ENCODE measurements at regions not wholly inside any gene's neighbourhood (a gene's known extent, or its start where the extent isn't known, plus 50 kb on each side); places are given as distances from the start of the nearest gene placed in this dataset.

DNA sequence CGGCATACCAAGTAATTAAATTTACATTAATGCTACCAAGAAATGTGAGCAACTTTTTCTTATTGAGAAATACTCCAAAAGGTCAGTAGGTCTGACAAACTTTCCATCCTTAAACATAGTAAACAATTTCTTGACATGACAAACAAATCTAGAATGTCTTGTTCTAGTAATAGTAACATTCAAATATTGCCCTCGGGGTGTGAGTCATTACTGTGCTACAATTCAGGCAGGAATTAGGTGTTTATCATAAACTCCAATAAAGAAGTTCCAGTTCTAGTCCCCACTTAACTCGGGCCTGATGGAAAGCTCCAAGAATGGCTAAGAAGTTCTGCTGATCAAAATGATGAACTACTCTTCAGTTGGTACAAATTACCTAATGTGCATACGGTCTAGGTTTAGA lies 235.6 kb upstream of the TUSC1 start:
- Histone ChIP-seq H3K9me3 (ENCODE audit: insufficient read depth in 2 of 2, low read depth in 1 of 2, low read length in 1 of 2) (no peaks in the 10 kb centered on the region), H2BK12ac (ENCODE audit: low read depth, low read length) (no peak overlapping the region), H3K4ac (replicated peaks; ENCODE audit: insufficient read length, low read depth, low read length) (no peak overlapping the region), H3K27me3 (replicated peaks in 1 of 4; ENCODE audit: control insufficient read depth in 3 of 4, extremely low read depth in 1 of 4, insufficient read depth in 3 of 4, low read length in 3 of 4) (no peaks in the 10 kb centered on the region), H4K8ac (ENCODE audit: extremely low read depth, insufficient read depth, low read length) (no peak overlapping the region), H2AK5ac (ENCODE audit: low read depth, low read length) (no peak overlapping the region), H3K23me2 (ENCODE audit: low read depth, low read length) (no peaks in the 10 kb centered on the region), H2BK20ac (ENCODE audit: low read length) (no peak overlapping the region), H2BK120ac (replicated peaks; ENCODE audit: low read depth, low read length) (no peak overlapping the region), H2BK15ac (ENCODE audit: low read length) (no peak overlapping the region), H3K4me1 (replicated peaks in 1 of 4; ENCODE audit: control insufficient read depth in 3 of 4, insufficient read depth in 4 of 4, low read length in 3 of 4) (no peaks in the 10 kb centered on the region), H3K79me2 (ENCODE audit: control insufficient read depth in 1 of 2, insufficient read depth in 2 of 2, low read length in 2 of 2) (no peaks in the 10 kb centered on the region), H4K91ac (replicated peaks; ENCODE audit: insufficient read length, low read length) (no peak overlapping the region), H3K18ac (ENCODE audit: extremely low read depth, low read length) (no peak overlapping the region), H3K4me3 (ENCODE audit: extremely low read depth in 1 of 4, insufficient read depth in 2 of 4, low read depth in 3 of 4, low read length in 4 of 4) (no peak overlapping the region), H3K23ac (ENCODE audit: insufficient read length) (no peak overlapping the region), H2AFZ (ENCODE audit: low read length) (no peak overlapping the region), H3K79me1 (ENCODE audit: low read depth, low read length) (no peaks in the 10 kb centered on the region), H2BK5ac (ENCODE audit: low read depth, low read length) (no peak overlapping the region), H3K27ac (ENCODE audit: low read depth, low read length) (no peak overlapping the region), H3K14ac (ENCODE audit: insufficient read length) (no peak overlapping the region), H3K4me2 (ENCODE audit: insufficient read depth in 1 of 2, low read depth in 2 of 2, low read length in 2 of 2) (no peak overlapping the region), H3K9ac (replicated peaks in 1 of 4; ENCODE audit: extremely low read depth in 1 of 4, low read depth in 3 of 4, low read length in 3 of 4) (no peak overlapping the region), H4K5ac (ENCODE audit: insufficient read length, low read depth, low read length) (no peak overlapping the region), H3K56ac (replicated peaks; ENCODE audit: insufficient read length, low read depth, low read length) (no peak overlapping the region), H3K36me3 (ENCODE audit: control insufficient read depth in 2 of 4, insufficient read depth in 4 of 4, low read length in 3 of 4) (no peaks in the 10 kb centered on the region), H4K20me1 (replicated peaks in 1 of 2; ENCODE audit: control insufficient read depth in 1 of 2, insufficient read depth in 2 of 2, low read length in 2 of 2) (no peaks in the 10 kb centered on the region)
- CTCF ChIA-PET (ENCODE audit: partially characterized antibody) = no interaction called here
- 94% methylated on average over 4 of the region's 4 CpGs; no CpG with 5 or more reads in 1 of the 2 experiments for WGBS, 2 experiments (ENCODE audit: extremely low coverage in 1 of 2, insufficient coverage in 1 of 2, insufficient read length in 1 of 2, insufficient replicate concordance in 2 of 2, low coverage in 1 of 2, low lambda C conversion rate in 2 of 2, missing lambda C conversion rate in 1 of 2)
- no peak for DNase-seq (ENCODE audit: low read depth in 1 of 2, low spot score in 2 of 2)
- FAIRE-seq = no peak
- POLR2A ChIA-PET (ENCODE audit: partially characterized antibody) = no interaction called here
- TF ChIP-seq EP300 (IDR thresholded peaks at IDR 0.05; ENCODE audit: borderline replicate concordance in 1 of 2, low read depth in 2 of 2, low read length in 2 of 2) = no peak
- TF ChIP-seq TCF12 (IDR thresholded peaks at IDR 0.05; ENCODE audit: low read depth, low read length) = no peak
- no peak for TF ChIP-seq RBBP5 (IDR thresholded peaks at IDR 0.05; ENCODE audit: borderline replicate concordance, low read depth, low read length)
- TF ChIP-seq SIN3A (conservative IDR thresholded peaks at IDR 0.05 in 1 of 2, IDR thresholded peaks at IDR 0.05 in 1 of 2; ENCODE audit: low read depth in 1 of 2, low read length in 2 of 2) = no peak
- TF ChIP-seq HDAC2 (IDR thresholded peaks at IDR 0.05; ENCODE audit: borderline replicate concordance in 1 of 2, low read depth in 2 of 2, low read length in 2 of 2) = no peak
- TF ChIP-seq YY1 (IDR thresholded peaks at IDR 0.05; ENCODE audit: low read depth, low read length) = no peak
- TF ChIP-seq MAFK (IDR thresholded peaks at IDR 0.05; ENCODE audit: low read depth, low read length) = no peak
- no peak for TF ChIP-seq SIRT6 (IDR thresholded peaks at IDR 0.05; ENCODE audit: low read length)
- no peak for TF ChIP-seq GTF2F1 (IDR thresholded peaks at IDR 0.05; ENCODE audit: borderline replicate concordance, low read depth, low read length)
- TF ChIP-seq POLR2AphosphoS5 (IDR thresholded peaks at IDR 0.05; ENCODE audit: low read depth, low read length) = no peak
- no peak for TF ChIP-seq ATF3 (IDR thresholded peaks at IDR 0.05; ENCODE audit: insufficient read depth, low read depth, low read length)
- no peak for TF ChIP-seq CEBPB (IDR thresholded peaks at IDR 0.05; ENCODE audit: low read depth, low read length)
- TF ChIP-seq E2F6 (IDR thresholded peaks at IDR 0.05) = no peak
- TF ChIP-seq SP4 (IDR thresholded peaks at IDR 0.05; ENCODE audit: low read length) = no peak
